ENCODE measurements at regions not wholly inside any gene's neighbourhood (a gene's known extent, or its start where the extent isn't known, plus 50 kb on each side); places are given as distances from the start of the nearest gene placed in this dataset.

DNA sequence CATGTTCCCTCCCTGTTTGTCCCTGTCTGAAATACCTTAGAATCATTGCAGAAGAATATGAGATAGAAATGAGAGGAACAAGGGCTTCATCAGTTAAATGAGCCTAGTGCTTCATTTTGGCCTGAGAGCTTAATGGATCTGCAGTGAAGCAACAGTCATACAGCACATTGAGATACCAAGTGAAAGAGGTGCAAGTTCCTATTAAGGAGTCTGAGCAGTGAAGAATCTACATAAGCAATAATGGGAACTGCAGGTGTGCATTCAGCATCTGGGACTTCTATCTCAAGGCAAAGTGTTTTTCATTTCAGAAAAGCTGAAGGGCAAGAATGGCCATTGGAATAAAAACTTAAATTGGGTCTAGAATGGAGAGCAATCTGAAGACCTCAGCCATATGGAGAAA lies 323.2 kb upstream of the SLC39A10 start:
- TF ChIP-seq CTCF (IDR thresholded peaks at IDR 0.05) (no peak), POLR2A (IDR thresholded peaks at IDR 0.05) (no peak), EP300 (IDR thresholded peaks at IDR 0.05) (no peak)

Data from suprapubic skin (tissue), 3 donors.